ENCODE measurements at regions not wholly inside any gene's neighbourhood (a gene's known extent, or its start where the extent isn't known, plus 50 kb on each side); places are given as distances from the start of the nearest gene placed in this dataset.

DNA sequence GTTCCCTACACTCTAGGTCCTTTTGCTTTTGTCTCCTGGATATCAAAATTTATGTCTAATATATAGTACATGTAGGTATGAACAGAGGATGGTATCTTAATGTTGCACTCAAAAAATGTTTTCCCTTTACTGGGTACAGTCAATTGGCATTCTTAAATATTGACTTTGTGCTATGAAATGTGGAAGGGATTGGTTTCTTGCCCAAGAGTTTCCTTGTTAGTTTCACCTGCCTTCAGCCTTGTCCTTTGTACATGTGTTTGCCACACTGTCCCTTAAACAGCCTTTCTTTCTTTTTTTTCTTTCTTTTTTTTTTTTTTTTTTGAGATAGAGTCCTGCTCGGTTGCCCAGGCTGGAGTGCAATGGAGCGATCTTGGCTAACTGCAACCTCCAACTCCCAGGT is 287.1 kb downstream of the SQOR start:
- Histone ChIP-seq H2AK5ac (ENCODE audit: low read depth, low read length) (no peak overlapping the region), H3K4ac (replicated peaks; ENCODE audit: insufficient read length, low read depth, low read length) (no peak overlapping the region), H3K36me3 (ENCODE audit: control insufficient read depth in 2 of 4, insufficient read depth in 4 of 4, low read length in 3 of 4) (no peaks in the 10 kb centered on the region), H2BK15ac (ENCODE audit: low read length) (no peak overlapping the region), H3K23me2 (ENCODE audit: low read depth, low read length) (no peaks in the 10 kb centered on the region; the same call in 1 of the 2 replicates), H4K8ac (ENCODE audit: extremely low read depth, insufficient read depth, low read length) (no peak overlapping the region), H2BK120ac (replicated peaks; ENCODE audit: low read depth, low read length) (no peak overlapping the region), H3K9me3 (ENCODE audit: insufficient read depth in 2 of 2, low read depth in 1 of 2, low read length in 1 of 2) (no peaks in the 10 kb centered on the region), H3K27ac (ENCODE audit: low read depth, low read length) (no peak overlapping the region), H4K91ac (replicated peaks; ENCODE audit: insufficient read length, low read length) (no peak overlapping the region), H3K9ac (replicated peaks in 1 of 4; ENCODE audit: extremely low read depth in 1 of 4, low read depth in 3 of 4, low read length in 3 of 4) (no peak overlapping the region), H3K4me3 (ENCODE audit: extremely low read depth in 1 of 4, insufficient read depth in 2 of 4, low read depth in 3 of 4, low read length in 4 of 4) (no peak overlapping the region), H3K23ac (ENCODE audit: insufficient read length) (no peak overlapping the region), H3K27me3 (replicated peaks in 1 of 4; ENCODE audit: control insufficient read depth in 3 of 4, extremely low read depth in 1 of 4, insufficient read depth in 3 of 4, low read length in 3 of 4) (no peaks in the 10 kb centered on the region), H3K79me2 (ENCODE audit: control insufficient read depth in 1 of 2, insufficient read depth in 2 of 2, low read length in 2 of 2) (no peaks in the 10 kb centered on the region), H4K5ac (ENCODE audit: insufficient read length, low read depth, low read length) (no peak overlapping the region), H2BK5ac (ENCODE audit: low read depth, low read length) (no peak overlapping the region), H3K4me2 (ENCODE audit: insufficient read depth in 1 of 2, low read depth in 2 of 2, low read length in 2 of 2) (no peak overlapping the region), H3K56ac (replicated peaks; ENCODE audit: insufficient read length, low read depth, low read length) (no peak overlapping the region), H4K20me1 (replicated peaks in 1 of 2; ENCODE audit: control insufficient read depth in 1 of 2, insufficient read depth in 2 of 2, low read length in 2 of 2) (no peaks in the 10 kb centered on the region), H2BK20ac (ENCODE audit: low read length) (no peak overlapping the region), H3K79me1 (ENCODE audit: low read depth, low read length) (no peaks in the 10 kb centered on the region), H2AFZ (ENCODE audit: low read length) (no peak overlapping the region), H3K18ac (ENCODE audit: extremely low read depth, low read length) (no peak overlapping the region), H3K14ac (ENCODE audit: insufficient read length) (no peak overlapping the region), H2BK12ac (ENCODE audit: low read depth, low read length) (no peak overlapping the region), H3K4me1 (replicated peaks in 1 of 4; ENCODE audit: control insufficient read depth in 3 of 4, insufficient read depth in 4 of 4, low read length in 3 of 4) (no peaks in the 10 kb centered on the region)
- no peak for DNase-seq (ENCODE audit: low read depth in 1 of 2, low spot score in 2 of 2)
- WGBS, 2 experiments (ENCODE audit: extremely low coverage in 1 of 2, insufficient coverage in 1 of 2, insufficient read length in 1 of 2, insufficient replicate concordance in 2 of 2, low coverage in 1 of 2, low lambda C conversion rate in 2 of 2, missing lambda C conversion rate in 1 of 2) = 100% methylated on average over 2 of the region's 2 CpGs; no CpG with 5 or more reads in 1 of the 2 experiments
- ChIA-PET POLR2A (ENCODE audit: partially characterized antibody) (no interaction called here), CTCF (ENCODE audit: partially characterized antibody) (no interaction called here)
- FAIRE-seq = no peak
- TF ChIP-seq ASH2L (IDR thresholded peaks at IDR 0.05; ENCODE audit: low read length) (no peak), SP4 (IDR thresholded peaks at IDR 0.05; ENCODE audit: low read length) (no peak), CHD2 (IDR thresholded peaks at IDR 0.05; ENCODE audit: low read length) (no peak)

All from H1 (cell line).